Activated CD8-positive, alpha-beta memory T cell treated with anti-CD3 and anti-CD28 coated beads, Interleukin-2, amount 50 U/mL, for 4 hours (primary cell): ENCODE measurements at regions not wholly inside any gene's neighbourhood (a gene's known extent, or its start where the extent isn't known, plus 50 kb on each side); places are given as distances from the start of the nearest gene placed in this dataset.
"Not testable (repeated sequence)": the region's sequence is repeated elsewhere in the genome, so short reads cannot be mapped to it uniquely, and the experiment has no call there.

Experiments used
- DNase-seq: peaks from one replicate; pipeline ENCODE4 v3.0.0-alpha.2; 2020

GRCh38 chr7:8809320-8809719, 375.9 kb downstream of the NXPH1 start:
- DNase-seq: no peak

DNA sequence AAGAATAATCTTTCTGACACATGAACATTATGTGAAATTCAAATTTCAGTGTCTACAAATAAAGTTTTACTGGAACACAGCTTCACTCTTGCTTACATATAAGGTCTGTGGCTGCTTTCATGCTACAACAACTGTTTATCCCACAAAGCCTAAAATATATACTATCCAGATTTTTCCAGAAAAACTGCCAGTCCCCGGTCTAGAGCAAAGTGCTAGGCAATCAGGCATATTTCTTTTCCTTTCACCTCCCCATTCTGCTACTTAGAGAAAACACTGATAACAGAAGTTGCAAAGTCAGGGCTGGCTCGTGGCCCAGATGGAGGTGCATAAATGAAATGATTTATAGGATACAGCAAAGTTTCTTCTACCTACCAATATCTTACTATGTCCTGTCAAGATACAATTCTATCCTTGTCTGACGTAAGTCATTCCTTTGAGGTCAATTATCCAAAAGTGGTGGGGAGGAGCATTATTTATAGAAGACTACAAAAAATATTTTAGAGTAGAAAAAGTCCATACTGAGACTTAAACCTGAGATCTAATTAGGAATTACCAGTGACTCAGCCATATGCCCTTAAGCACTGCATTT, 384.1 kb downstream of the NXPH1 start:
- no peak for DNase-seq

DNA sequence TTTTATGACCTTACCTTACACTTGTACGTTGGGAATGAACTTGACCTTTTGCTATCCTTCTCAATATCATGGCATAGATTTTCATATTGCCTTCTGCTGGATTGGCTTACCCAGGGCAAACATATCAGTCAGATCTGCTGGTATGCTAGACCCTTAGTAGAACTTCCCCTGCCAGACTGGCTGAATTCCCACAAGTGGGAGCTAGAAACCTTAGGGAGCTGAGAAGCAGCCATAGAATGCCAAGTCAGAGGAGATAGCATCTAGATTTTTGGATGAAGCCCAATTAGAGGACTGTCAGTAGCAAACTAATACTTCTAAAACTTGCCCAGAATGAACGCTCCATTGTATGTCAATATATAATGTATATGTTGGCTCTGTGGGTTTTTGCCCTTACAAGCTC, 385.0 kb downstream of the NXPH1 start:
- DNase-seq: no peak

- no peak for DNase-seq
Observed at GRCh38 chr7:8822595-8822994, 389.2 kb downstream of the NXPH1 start.

DNA sequence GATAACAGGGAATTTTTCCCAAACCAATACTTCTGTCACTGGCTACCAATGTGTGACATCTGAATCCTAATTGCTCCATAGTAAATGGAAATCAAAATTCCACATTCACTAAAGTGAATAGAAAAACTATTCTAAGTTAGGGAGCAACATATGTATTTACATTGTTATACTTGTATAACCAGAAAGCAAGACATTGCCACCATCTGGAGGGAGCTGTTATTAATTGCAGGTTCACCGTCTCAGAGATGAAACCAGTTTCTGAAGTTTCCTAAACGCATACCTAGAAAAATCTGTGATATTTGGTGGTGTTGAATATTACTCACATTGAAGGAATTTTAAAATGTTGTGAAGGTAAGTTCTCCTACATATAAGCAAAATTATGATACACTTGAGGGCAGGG, 390.1 kb downstream of the NXPH1 start:
- DNase-seq: no peak

DNA sequence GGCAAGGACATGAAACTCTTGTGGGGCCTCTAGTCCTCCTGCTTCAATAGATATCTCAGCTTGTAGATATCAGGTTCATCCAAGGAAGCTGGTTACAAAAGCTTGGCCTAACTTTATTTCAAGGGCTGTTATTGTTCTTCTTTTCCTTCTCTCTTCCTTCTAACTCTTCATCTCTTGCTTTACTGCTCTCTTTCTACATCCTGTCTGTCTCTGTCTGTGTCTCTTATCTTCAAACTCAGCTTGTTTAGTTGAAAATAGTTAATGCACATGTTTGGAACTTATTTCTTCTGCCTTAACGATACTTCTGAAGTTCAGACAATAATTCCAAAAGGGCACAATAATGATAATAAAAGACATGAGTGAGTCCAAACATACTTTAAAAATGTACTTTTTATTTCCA, 393.9 kb downstream of the NXPH1 start:
- no peak for DNase-seq

DNA sequence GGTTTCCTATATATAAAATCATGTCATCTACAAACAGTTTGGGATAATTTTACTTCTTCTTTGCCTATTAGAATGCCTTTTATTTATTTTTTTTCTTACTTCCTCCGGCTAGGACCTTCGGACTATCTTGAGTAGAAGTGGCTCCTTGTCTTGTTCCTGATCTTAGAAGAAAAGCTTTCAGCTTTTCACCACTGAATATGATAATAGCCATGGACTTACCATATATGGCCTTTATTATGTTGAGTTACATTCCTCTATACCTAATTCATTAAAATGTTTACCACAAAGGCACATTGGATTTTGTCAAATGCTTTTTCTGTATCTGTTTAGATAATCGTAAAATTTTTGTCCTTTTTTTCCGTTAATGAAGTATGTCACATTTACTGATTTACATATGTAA, 395.7 kb downstream of the NXPH1 start:
- DNase-seq: no peak

DNA sequence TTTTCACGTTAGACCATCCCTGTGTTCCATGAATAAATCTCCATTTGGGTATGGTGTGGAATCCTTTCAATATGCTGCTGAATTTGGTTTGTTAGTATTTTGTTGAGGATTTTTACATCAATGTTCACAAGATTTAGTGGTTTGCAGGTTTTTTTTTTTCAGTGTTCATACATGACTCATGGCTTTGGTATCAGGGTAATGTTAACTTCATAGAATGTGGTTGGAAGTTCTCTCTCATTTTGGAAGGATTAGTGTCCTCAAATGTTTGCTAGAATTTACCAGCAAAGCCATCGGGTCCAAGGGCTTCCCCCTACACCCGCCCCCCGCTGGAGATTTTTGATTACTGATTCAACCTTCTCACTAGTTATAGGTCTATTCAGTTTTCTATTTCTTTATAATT, 398.0 kb downstream of the NXPH1 start:
- no peak for DNase-seq

DNA sequence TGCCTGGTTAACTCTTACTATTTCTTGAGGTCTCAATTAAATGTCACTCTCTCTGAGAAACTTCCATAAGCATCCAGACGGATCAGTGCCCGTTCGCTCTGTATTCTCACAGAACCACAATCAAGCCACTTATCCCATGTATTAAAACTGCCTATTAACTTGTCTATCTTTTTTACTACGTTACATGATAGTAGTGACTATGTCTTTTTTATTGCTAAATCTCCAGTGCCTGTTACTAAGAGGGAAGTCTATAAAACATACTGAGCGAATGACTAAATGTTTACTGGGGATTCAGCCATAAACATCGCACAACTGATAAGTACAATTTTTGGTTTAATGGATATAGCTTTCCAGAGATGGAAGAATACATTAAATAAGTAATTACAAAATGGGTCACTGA, 399.9 kb downstream of the NXPH1 start:
- DNase-seq: no peak

DNA sequence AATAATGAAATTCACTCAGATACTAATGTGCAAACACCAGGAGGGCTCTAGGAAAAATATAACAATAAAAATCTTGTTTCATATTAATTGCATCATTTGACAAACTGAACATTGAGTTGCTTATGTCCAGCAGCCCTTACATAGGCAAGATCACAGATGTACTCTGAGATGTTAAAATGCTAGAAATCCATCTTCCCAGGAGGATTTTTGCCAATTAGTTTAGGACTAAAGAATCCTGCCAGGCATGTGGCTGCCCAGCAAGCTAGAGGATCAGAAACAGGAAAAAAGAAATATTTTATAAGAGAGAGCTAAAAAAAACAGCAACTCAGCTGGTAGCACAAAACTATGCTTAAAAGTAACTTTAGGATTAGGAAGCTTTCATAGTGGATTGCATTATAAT, 407.8 kb downstream of the NXPH1 start:
- DNase-seq: no peak

DNA sequence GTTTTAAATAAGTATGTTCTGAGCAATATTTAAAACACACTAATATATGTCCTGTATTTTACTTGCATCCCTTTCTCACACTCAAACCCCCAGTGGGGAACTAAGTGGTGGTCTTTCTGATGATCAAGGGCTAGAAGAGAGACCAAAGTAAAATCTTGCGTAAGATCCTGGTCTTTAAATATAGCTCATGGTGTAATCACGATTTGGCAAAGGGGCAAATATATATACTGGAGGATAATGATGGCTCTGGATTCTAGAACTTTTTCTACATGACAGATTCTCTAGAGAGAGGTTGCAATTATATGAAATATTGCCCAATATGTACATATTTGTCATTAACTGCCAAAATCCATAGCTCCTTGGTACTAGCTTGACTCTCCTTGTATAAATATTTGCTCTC, 438.3 kb downstream of the NXPH1 start:
- no peak for DNase-seq

DNA sequence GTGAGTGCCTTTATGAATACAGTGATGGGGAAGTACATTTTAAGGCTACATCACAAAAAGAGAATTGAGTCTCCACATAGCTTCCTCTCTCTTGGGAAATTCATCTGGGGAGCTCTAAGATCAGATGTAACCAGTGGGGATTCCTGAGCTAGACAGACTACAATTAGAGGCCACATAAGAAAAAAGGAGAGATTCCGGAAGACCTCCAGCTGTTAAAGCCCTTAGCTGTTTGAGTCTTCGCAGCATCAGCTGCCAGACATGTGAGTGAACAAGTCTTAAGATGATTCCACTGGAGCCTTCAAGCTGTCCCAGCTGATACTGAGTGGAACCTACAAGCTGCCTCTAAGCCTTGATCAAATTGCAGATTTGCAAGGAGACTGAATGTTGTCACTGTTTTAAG, 448.5 kb downstream of the NXPH1 start:
- no peak for DNase-seq

GRCh38 chr7:8885480-8886000, 452.1 kb downstream of the NXPH1 start:
- no peak for DNase-seq

DNA sequence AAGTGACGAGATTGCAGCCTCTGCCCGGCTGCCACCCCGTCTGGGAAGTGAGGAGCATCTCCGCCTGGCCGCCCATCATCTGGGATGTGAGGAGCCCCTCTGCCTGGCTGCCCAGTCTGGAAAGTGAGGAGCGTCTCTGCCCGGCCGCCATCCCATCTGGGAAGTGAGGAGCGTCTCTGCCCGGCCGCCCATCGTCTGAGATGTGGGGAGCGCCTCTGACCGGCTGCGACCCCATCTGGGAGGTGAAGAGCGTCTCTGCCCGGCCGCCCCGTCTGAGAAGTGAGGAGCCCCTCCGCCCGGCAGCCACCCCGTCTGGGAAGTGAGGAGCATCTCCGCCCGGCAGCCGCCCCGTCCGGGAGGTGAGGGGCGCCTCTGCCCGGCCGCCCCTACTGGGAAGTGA, 456.9 kb downstream of the NXPH1 start:
- not testable (repeated sequence) for DNase-seq

GRCh38 chr7:8893775-8894174, 460.4 kb downstream of the NXPH1 start:
- DNase-seq: no peak

DNA sequence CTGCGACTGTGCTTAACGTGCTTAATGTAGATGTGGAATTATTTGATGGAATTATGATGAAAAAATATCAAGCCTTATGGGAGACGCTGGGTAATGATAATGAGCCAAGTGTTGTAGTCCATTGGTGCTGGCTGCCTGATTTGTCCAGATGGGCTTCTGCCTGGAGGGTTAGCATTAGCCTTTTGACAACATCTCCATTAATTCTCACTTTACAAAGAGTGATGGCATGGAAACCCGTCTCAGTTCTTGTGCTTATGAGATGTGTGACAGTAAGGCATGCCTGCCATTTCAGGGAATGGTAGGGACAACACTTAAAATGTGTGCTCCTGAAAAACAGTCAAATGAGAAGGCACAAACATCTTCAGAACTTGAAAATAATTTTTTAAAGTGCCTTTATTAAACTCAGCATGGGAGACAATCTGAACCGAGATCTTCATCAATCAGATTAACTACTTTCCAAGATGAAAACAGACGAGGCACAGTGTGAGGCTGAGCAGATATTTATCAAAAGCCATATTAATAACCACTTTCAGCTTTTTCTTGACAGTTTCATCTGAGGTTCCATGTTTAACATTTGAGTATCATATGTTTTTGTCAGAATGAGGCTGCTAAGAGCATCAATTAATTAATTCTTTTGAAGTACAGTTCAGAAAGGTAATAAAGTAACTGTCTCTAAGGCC, 473.1 kb downstream of the NXPH1 start:
- DNase-seq: no peak

- DNase-seq: no peak
Observed at GRCh38 chr7:8908889-8909288, 475.5 kb downstream of the NXPH1 start.

DNA sequence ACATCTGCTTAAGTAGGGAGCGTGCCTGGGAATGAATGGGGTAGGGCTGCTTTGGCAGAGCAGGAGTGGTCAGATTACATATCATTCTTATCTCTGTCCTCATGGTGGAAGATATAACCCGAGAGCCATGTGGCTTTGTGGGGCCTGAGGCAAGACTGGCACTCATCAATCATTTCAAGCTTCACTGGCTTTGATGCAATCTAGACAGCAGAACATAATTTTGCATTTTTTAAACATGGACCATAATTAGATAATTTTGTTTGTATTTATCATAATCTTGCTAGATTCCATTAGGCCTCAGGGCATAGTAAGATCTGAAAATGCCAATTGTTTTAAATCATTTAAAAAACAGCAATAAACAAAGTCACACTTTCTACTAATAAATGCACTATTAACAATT, 480.3 kb downstream of the NXPH1 start:
- DNase-seq: no peak

DNA sequence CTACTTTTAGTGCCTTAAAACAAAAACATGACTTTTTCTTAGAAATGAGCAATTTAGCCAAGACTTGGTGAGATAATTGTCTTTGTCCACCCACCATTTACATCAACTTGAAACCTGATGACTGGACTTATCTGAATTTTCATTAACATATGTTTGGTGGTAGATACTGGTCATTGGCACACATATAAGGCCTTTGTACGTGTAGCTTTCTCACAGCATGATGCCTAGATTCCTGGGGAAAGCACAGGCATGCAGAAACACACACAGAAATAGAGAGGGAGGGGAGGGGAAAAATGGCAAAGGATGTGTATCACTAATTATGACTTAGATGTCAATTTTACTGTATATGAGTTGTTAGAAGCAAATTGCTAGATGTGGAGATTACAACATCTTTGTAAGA, 488.4 kb downstream of the NXPH1 start:
- no peak for DNase-seq

DNA sequence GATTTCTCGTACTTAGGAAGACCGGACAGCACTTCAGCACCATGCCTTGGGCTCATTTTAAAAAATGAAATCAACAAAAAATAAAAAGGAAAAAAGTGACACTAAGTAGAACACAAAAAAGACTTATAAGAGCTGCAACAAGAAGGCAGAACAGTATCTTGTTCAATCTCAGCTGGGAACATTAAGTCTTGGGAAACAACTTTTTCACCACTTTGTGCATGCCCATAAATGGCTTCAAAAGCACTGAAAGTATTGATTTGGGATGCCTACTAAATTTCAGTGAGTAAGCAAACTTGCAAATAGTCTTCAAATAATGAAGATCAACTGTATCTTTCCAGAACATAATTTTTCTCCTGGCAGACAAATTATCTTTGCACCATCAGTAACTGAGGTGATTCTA, 489.3 kb downstream of the NXPH1 start:
- no peak for DNase-seq

DNA sequence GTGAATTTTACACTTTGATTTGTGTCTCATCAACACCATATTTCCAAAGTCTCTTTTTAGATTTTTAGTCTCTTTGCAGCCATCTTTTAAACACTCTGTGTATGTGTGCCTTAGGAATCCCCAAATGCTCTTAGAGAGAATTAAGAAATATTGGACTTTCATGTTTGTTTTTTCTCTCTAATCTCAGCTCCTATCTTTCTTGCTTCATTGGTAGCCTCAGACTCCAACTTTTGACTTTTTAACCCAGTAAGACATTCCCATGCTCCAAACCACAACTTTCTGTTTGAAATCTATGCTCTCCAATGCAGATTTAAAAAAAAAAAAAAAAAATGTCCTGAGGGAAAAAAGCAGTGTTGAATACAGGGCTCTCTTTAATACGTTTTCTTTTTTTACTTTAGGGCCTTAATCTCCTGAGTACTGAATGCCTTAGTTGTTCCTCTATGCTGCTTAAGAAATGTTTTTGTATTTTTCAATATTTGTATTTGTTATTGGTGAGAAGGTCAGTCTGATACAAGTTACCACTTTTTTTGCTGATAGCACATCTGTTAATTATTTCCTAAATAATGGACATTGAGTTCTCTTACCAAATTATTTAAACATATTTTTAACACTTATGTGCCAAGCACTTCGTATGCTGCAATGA, 489.9 kb downstream of the NXPH1 start:
- no peak for DNase-seq

DNA sequence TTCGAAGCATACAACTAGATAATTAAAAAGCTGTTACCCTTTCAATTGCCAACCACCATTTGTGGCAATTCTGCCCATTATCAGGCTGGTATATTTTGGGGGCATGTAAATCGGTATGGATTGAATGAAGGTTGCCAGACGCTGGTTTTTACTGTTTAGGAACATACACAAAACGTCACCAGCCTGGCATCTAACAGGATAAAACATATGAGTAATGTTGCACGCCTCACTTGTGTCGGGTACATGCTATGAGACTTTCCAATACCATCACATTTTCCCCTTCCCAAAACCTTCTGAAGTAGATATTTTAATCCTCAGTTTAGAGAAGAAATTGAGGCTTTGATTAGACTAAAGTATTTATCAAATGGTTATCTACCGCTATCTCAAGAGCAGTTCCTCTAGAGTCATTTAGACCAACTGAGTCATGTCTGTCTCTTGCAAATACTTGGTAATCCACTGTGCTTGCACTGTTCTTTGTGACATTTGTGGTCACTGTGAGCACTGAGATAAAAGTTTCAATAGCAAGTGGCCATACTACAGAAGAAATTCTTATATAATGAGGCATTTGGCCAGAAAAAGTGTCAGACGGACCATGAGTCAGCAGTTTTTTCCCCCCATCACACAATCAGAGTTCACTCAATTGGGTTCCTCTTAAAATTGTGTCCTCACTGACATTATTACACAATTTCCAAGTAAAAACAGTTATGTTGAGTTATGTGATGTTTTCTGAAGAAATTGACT, 498.7 kb downstream of the NXPH1 start:
- DNase-seq: no peak

DNA sequence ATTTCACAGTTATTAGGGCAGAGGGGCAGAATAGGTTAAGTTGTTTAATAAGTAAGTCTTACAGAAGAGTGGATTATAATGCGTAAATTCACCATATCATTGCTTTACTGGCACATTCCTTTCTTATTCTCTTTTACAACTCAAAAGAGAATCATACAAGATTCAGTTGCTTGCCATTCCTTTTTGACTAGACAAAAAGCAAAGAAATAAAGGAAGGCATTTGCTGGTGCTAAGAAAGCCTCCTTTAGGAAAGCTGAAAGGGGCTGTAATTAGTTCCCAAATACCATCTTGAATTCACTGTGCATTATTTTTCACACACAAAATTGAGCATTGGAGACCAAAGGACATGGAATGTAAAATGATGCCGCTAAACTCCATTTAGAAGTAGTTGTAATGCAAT, 499.3 kb downstream of the NXPH1 start:
- DNase-seq: no peak

GRCh38 chr7:8937204-8937603, 503.8 kb downstream of the NXPH1 start:
- DNase-seq: no peak
